ENCODE measurements at regions not wholly inside any gene's neighbourhood (a gene's known extent, or its start where the extent isn't known, plus 50 kb on each side); places are given as distances from the start of the nearest gene placed in this dataset.

GRCh38 chr6:19087897-19088296 is 700.7 kb downstream of the RNF144B start:
- TF ChIP-seq CTCF (IDR thresholded peaks at IDR 0.05): no peak
- Histone ChIP-seq H3K36me3 (no peaks in the 10 kb centered on the region), H3K9me3 (no peaks in the 10 kb centered on the region), H3K27ac (no peak overlapping the region), H3K4me1 (peaks cover 0 to 21% (median 0%) of the 10 kb centered on the region in 4 donors), H3K27me3 (no peaks in the 10 kb centered on the region), H3K4me3 (no peak overlapping the region)
- DNase-seq: no peak
- intact Hi-C loops (cut with DNase I; ENCODE audit: low total_unique reads): no loop called here

- Histone ChIP-seq H3K9me3 (peaks cover 0 to 11% (median 6%) of the 10 kb centered on the region in 3 donors), H3K4me3 (no peak overlapping the region), H3K36me3 (no peaks in the 10 kb centered on the region), H3K27me3 (no peaks in the 10 kb centered on the region), H3K4me1 (no peaks in the 10 kb centered on the region), H3K27ac (no peak overlapping the region)
- DNase-seq: no peak
- TF ChIP-seq CTCF (IDR thresholded peaks at IDR 0.05): no peak
- intact Hi-C loops (cut with DNase I; ENCODE audit: low total_unique reads): no loop called here
These were observed 713.6 kb downstream of the RNF144B start for GRCh38 chr6:19100752-19101151.

GRCh38 chr6:19102936-19103335 is 715.8 kb downstream of the RNF144B start:
- Histone ChIP-seq H3K27ac (no peak overlapping the region), H3K27me3 (no peaks in the 10 kb centered on the region), H3K36me3 (no peaks in the 10 kb centered on the region), H3K9me3 (peaks cover 0 to 23% (median 6%) of the 10 kb centered on the region in 3 donors), H3K4me1 (no peaks in the 10 kb centered on the region), H3K4me3 (no peak overlapping the region)
- TF ChIP-seq CTCF (IDR thresholded peaks at IDR 0.05): no peak
- no peak for DNase-seq
- intact Hi-C loops (cut with DNase I; ENCODE audit: low total_unique reads): no loop called here

GRCh38 chr6:19107468-19107867 is 720.3 kb downstream of the RNF144B start:
- Histone ChIP-seq H3K4me3 (no peak overlapping the region), H3K4me1 (no peaks in the 10 kb centered on the region), H3K36me3 (no peaks in the 10 kb centered on the region), H3K9me3 (peaks cover 0 to 17% (median 0%) of the 10 kb centered on the region in 3 donors), H3K27ac (no peak overlapping the region), H3K27me3 (no peaks in the 10 kb centered on the region)
- no peak for DNase-seq
- intact Hi-C loops (cut with DNase I; ENCODE audit: low total_unique reads): no loop called here
- TF ChIP-seq CTCF (IDR thresholded peaks at IDR 0.05): no peak

GRCh38 chr6:19121521-19121920 is 715.6 kb upstream of the ID4 start:
- no peak for DNase-seq
- intact Hi-C loops (cut with DNase I; ENCODE audit: low total_unique reads): no loop called here
- no peaks in the 10 kb centered on the region for H3K4me1 ChIP-seq
- no peak overlapping the region for H3K27ac ChIP-seq
- no peak overlapping the region for H3K4me3 ChIP-seq
- no peak for TF ChIP-seq CTCF (IDR thresholded peaks at IDR 0.05)
- peaks cover 0 to 3% (median 0%) of the 10 kb centered on the region in 3 donors for H3K9me3 ChIP-seq
- H3K27me3 ChIP-seq: no peaks in the 10 kb centered on the region
- H3K36me3 ChIP-seq: no peaks in the 10 kb centered on the region

GRCh38 chr6:19127081-19127480 is 710.1 kb upstream of the ID4 start:
- H3K27ac ChIP-seq: no peak overlapping the region
- H3K36me3 ChIP-seq: no peaks in the 10 kb centered on the region
- H3K4me1 ChIP-seq: no peaks in the 10 kb centered on the region
- no peaks in the 10 kb centered on the region for H3K27me3 ChIP-seq
- no peak overlapping the region for H3K4me3 ChIP-seq
- intact Hi-C loops (cut with DNase I; ENCODE audit: low total_unique reads): no loop called here
- DNase-seq: no peak
- no peak for TF ChIP-seq CTCF (IDR thresholded peaks at IDR 0.05)
- H3K9me3 ChIP-seq: peaks cover 0 to 3% (median 0%) of the 10 kb centered on the region in 3 donors

Data from tibial artery (tissue), 4 donors.